ENCODE measurements at regions not wholly inside any gene's neighbourhood (a gene's known extent, or its start where the extent isn't known, plus 50 kb on each side); places are given as distances from the start of the nearest gene placed in this dataset.

DNA sequence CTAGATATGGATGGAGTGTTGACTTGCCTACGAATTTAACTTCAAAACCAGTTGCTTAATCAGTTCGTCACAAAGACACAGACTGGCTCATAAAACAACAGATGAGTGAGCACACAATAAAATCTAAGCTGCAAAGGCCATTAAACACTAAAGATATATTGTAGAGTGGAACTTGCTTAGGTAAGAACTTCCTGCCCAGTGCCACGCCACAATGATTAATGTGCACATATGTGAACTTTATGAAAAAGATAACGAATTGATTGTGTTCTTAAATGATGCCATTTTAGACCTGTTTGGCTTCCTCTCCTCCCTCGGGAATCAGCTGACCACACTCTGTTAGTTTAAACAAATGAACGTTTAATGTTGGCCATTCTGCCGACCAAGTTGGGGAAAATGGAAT, 2031.3 kb upstream of the CELF4 start:
- H4K20me1 ChIP-seq (ENCODE audit: insufficient read depth), result no peaks in the 10 kb centered on the region
- H3K27me3 ChIP-seq (ENCODE audit: insufficient read depth, low read depth), result no peaks in the 10 kb centered on the region
- TF ChIP-seq, protein P1, sequence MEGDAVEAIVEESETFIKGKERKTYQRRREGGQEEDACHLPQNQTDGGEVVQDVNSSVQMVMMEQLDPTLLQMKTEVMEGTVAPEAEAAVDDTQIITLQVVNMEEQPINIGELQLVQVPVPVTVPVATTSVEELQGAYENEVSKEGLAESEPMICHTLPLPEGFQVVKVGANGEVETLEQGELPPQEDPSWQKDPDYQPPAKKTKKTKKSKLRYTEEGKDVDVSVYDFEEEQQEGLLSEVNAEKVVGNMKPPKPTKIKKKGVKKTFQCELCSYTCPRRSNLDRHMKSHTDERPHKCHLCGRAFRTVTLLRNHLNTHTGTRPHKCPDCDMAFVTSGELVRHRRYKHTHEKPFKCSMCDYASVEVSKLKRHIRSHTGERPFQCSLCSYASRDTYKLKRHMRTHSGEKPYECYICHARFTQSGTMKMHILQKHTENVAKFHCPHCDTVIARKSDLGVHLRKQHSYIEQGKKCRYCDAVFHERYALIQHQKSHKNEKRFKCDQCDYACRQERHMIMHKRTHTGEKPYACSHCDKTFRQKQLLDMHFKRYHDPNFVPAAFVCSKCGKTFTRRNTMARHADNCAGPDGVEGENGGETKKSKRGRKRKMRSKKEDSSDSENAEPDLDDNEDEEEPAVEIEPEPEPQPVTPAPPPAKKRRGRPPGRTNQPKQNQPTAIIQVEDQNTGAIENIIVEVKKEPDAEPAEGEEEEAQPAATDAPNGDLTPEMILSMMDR (conservative IDR thresholded peaks at IDR 0.05; ENCODE audit: low read depth, low read length), result no peak
- no peak overlapping the region for H3K27ac ChIP-seq
- no peak overlapping the region for H3K4me2 ChIP-seq
- no peak overlapping the region for H2AFZ ChIP-seq (ENCODE audit: low read depth)
- H3K9ac ChIP-seq, result no peak overlapping the region
- H3K36me3 ChIP-seq (ENCODE audit: insufficient read depth), result no peaks in the 10 kb centered on the region
- no peak overlapping the region for H3K4me3 ChIP-seq (IDR thresholded peaks at IDR 0.05; ENCODE audit: insufficient read depth, low read depth, low read length)
- no peaks in the 10 kb centered on the region for H3K79me2 ChIP-seq (ENCODE audit: insufficient read depth, low read depth)
- H3K4me1 ChIP-seq (ENCODE audit: low read depth, poor library complexity, severe bottlenecking), result no peaks in the 10 kb centered on the region

DNA sequence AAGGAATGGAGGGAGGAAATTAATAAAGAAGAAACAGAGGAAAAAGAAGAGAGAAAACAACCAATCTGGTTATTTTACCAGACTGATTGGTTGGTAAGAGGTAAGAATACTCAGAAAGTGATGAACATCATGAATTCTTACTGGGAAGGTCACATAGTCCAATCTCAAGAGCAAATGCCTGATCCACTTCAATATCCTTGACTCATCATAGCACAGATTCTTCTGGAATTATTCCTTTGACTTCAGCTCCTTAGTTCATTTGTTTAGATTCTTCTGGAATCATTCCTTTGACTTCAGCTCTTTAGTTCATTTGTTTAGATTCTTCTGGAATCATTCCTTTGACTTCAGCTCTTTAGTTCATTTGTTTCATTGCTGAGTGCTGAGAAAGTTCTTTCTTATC, 2030.6 kb upstream of the CELF4 start:
- no peak overlapping the region for H3K4me3 ChIP-seq (IDR thresholded peaks at IDR 0.05; ENCODE audit: insufficient read depth, low read depth, low read length)
- H3K27ac ChIP-seq, result no peak overlapping the region
- H3K4me2 ChIP-seq, result no peak overlapping the region

DNA sequence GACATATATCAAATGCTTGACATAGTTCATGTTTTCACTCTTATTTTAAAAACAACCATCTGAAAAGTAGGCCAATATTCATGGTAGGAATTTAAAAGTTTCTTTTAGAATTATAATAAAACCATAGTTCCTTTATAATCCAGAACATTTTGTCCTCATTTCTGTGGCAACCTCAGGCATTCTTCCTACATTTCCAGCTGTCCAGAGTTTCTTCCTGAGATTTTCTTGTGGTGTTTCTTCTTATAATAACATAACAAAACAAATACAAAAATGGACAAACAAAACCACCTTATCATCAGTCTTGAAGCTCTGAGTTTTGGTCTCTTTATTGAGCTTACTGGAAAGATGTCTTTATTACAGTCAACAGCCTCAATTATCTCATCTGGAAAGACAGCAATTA, 2028.6 kb upstream of the CELF4 start:
- TF ChIP-seq, protein P1 (conservative IDR thresholded peaks at IDR 0.05; ENCODE audit: low read depth, low read length), result no peak
- H2AFZ ChIP-seq (ENCODE audit: low read depth), result no peak overlapping the region
- H3K79me2 ChIP-seq (ENCODE audit: insufficient read depth, low read depth), result no peaks in the 10 kb centered on the region
- no peak overlapping the region for H3K9ac ChIP-seq
- H3K27ac ChIP-seq, result no peak overlapping the region
- H4K20me1 ChIP-seq (ENCODE audit: insufficient read depth), result no peaks in the 10 kb centered on the region
- no peak overlapping the region for H3K4me2 ChIP-seq
- no peak overlapping the region for H3K4me3 ChIP-seq (IDR thresholded peaks at IDR 0.05; ENCODE audit: insufficient read depth, low read depth, low read length)
- no peaks in the 10 kb centered on the region for H3K36me3 ChIP-seq (ENCODE audit: insufficient read depth)
- H3K27me3 ChIP-seq (ENCODE audit: insufficient read depth, low read depth), result no peaks in the 10 kb centered on the region
- no peaks in the 10 kb centered on the region for H3K4me1 ChIP-seq (ENCODE audit: low read depth, poor library complexity, severe bottlenecking)

More for the DNA sequence above, 2030.6 kb upstream of the CELF4 start:
- Histone ChIP-seq H3K36me3 (ENCODE audit: insufficient read depth) (no peaks in the 10 kb centered on the region), H4K20me1 (ENCODE audit: insufficient read depth) (no peaks in the 10 kb centered on the region), H3K4me1 (ENCODE audit: low read depth, poor library complexity, severe bottlenecking) (no peaks in the 10 kb centered on the region), H3K79me2 (ENCODE audit: insufficient read depth, low read depth) (no peaks in the 10 kb centered on the region), H2AFZ (ENCODE audit: low read depth) (no peak overlapping the region), H3K9ac (no peak overlapping the region), H3K27me3 (ENCODE audit: insufficient read depth, low read depth) (no peaks in the 10 kb centered on the region)
- TF ChIP-seq, protein P1 (conservative IDR thresholded peaks at IDR 0.05; ENCODE audit: low read depth, low read length), result no peak

- Histone ChIP-seq H3K4me3 (IDR thresholded peaks at IDR 0.05; ENCODE audit: insufficient read depth, low read depth, low read length) (no peak overlapping the region), H3K27ac (no peak overlapping the region), H2AFZ (ENCODE audit: low read depth) (no peak overlapping the region), H4K20me1 (ENCODE audit: insufficient read depth) (no peaks in the 10 kb centered on the region), H3K9ac (no peak overlapping the region), H3K4me2 (no peak overlapping the region), H3K79me2 (ENCODE audit: insufficient read depth, low read depth) (no peaks in the 10 kb centered on the region), H3K36me3 (ENCODE audit: insufficient read depth) (no peaks in the 10 kb centered on the region), H3K27me3 (ENCODE audit: insufficient read depth, low read depth) (no peaks in the 10 kb centered on the region), H3K4me1 (ENCODE audit: low read depth, poor library complexity, severe bottlenecking) (no peaks in the 10 kb centered on the region)
- TF ChIP-seq, protein P1 (conservative IDR thresholded peaks at IDR 0.05; ENCODE audit: low read depth, low read length), result no peak
Observed at GRCh38 chr18:39591649-39592048, 2026.1 kb upstream of the CELF4 start.
